Muscle of leg (tissue), 3 donors: ENCODE measurements at regions not wholly inside any gene's neighbourhood (a gene's known extent, or its start where the extent isn't known, plus 50 kb on each side); places are given as distances from the start of the nearest gene placed in this dataset.

ENCODE experiments used
- DNase-seq: peaks from one replicate; pipeline ENCODE4 v3.0.0; 2013
- H3K27ac ChIP-seq: one replicate; pipeline ENCODE4 v1.5.1; 2013; ENCODE audit warnings: mild to moderate bottlenecking, low read length, control low read depth
- H3K27me3 ChIP-seq: one replicate; pipeline ENCODE4 v1.6.1; 2013; ENCODE audit warnings: low read length; ENCODE audit not compliant: control insufficient read depth, insufficient read depth
- H3K36me3 ChIP-seq: one replicate; pipeline ENCODE4 v1.6.1; 2013; ENCODE audit warnings: low read length; ENCODE audit not compliant: control insufficient read depth, insufficient read depth
- H3K4me1 ChIP-seq: one replicate; pipeline ENCODE4 v1.6.1; 2013; ENCODE audit warnings: low read length; ENCODE audit not compliant: control insufficient read depth, insufficient read depth
- H3K4me3 ChIP-seq: one replicate; pipeline ENCODE4 v1.5.1; 2013; ENCODE audit warnings: low read length, control low read depth
- H3K9me3 ChIP-seq: replicated peaks from 2 replicates; pipeline ENCODE4 v1.6.1; 2013; ENCODE audit warnings: low read depth, low read length; ENCODE audit not compliant: control insufficient read depth
- WGBS: methylation state at CpG from one replicate; pipeline ENCODE4 v1.1.5; 2013; ENCODE audit warnings: missing lambda C conversion rate; ENCODE audit not compliant: insufficient coverage; 5-methylcytosine and 5-hydroxymethylcytosine counted together

DNA sequence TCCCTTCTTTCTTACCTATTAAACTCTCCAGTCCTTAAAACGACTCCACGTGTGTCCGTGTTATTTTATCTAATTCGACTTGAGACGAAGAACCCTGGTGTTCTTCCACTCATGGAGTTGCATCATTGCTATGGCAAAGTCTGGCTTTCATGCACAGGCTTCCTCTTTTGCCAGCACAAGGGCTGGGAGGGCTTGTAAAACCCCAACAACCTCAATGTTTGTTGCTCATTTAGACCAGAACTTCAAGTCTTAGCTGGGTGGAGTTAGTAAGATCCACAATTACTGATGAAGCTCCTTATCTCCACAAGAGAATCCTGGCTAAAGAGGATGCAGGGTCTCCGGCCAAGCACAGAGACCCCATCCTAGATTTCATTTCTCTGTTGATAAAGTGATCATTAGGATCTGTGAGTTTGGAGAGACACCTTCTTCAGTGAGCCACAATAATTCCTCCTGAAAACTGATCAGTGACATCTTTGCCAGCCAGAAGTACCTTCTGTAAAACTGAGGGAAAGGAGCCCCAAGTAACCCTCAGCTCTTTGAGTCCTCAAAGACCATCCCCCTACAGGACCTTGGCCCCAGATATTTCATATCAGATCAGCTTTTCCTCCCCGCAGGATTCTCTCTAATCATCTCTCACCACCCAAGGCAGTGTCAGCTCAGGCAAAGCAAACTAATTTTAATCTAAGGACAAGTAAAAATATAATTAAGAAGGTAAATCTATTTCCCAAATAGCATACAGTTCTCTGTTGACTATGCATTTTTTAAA is 514.6 kb downstream of the FUT8 start:
- H3K4me3 ChIP-seq, result no peak overlapping the region
- no peaks in the 10 kb centered on the region for H3K9me3 ChIP-seq
- no peak for DNase-seq
- H3K36me3 ChIP-seq, result no peaks in the 10 kb centered on the region
- no peaks in the 10 kb centered on the region for H3K4me1 ChIP-seq
- H3K27ac ChIP-seq, result no peak overlapping the region
- peaks cover 3% of the 10 kb centered on the region for H3K27me3 ChIP-seq
- 70% methylated on average over 5 of the region's 7 CpGs for WGBS

- H3K4me3 ChIP-seq, result no peak overlapping the region
- no peaks in the 10 kb centered on the region for H3K9me3 ChIP-seq
- H3K27me3 ChIP-seq, result peaks cover 3% of the 10 kb centered on the region
- no peak for DNase-seq
- no peak overlapping the region for H3K27ac ChIP-seq
- WGBS, result 25% methylated on average over 4 of the region's 9 CpGs
- no peaks in the 10 kb centered on the region for H3K4me1 ChIP-seq
- no peaks in the 10 kb centered on the region for H3K36me3 ChIP-seq
These were observed 515.4 kb downstream of the FUT8 start for GRCh38 chr14:65927931-65928356.

GRCh38 chr14:65928995-65929394 is 516.5 kb downstream of the FUT8 start:
- no peak for DNase-seq
- WGBS, result 92% methylated on average over 3 of the region's 3 CpGs
- Histone ChIP-seq H3K36me3 (no peaks in the 10 kb centered on the region), H3K9me3 (no peaks in the 10 kb centered on the region), H3K27me3 (peaks cover 3% of the 10 kb centered on the region), H3K4me3 (no peak overlapping the region), H3K4me1 (no peaks in the 10 kb centered on the region), H3K27ac (no peak overlapping the region)

DNA sequence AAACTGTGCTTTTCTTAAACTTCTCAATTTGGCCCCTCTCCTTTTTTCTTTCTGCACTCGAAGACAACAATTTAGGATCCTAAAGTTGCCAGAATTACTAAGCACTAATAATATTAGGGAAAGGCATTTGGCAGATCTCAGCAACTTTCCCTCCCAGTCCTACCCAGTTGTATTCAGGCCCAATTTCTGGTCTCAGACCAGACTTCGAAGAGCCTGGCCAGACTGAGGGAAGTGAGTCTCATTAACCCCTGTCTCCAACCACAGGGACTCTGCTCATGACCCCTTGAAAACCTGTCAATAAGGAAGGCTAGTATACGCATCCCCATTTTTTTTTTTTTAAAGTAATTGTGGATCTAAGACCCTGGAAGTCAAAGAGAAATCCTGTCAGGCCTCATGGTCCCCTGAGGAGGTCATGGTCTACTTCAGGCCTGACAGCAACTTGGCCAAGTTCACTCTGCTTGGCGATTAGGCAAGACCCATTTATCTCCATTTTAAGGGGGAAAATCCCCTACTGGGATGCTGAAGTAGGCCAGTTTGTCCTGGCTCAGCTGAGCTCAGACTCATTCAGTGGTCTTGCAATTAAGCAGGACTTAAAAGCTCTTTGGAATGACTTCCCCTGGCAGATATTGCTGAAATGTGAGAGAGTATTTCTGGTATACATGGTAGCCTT is 521.0 kb downstream of the FUT8 start:
- no peaks in the 10 kb centered on the region for H3K9me3 ChIP-seq
- no peak overlapping the region for H3K27ac ChIP-seq
- no peak for DNase-seq
- no peaks in the 10 kb centered on the region for H3K27me3 ChIP-seq
- H3K4me3 ChIP-seq, result no peak overlapping the region
- H3K4me1 ChIP-seq, result no peaks in the 10 kb centered on the region
- H3K36me3 ChIP-seq, result no peaks in the 10 kb centered on the region
- WGBS, result 80% methylated on average over 1 of the region's 4 CpGs

DNA sequence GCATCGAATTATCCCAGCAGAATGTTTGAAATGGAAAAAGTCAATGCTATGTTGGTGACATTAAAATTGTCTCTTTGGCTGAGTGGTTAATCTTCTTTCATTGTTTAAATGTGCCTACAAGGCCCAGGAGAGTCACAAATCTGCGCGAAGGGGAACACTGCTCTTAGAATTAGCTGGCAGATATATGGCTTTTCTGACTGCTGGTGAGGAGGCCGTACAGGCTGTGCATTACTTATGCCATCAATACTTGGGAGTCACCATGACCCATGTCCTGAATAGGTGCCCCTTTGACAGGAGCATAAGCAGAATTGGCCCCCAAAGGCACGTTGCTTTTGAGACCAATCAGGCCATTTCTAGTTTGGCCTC is 521.5 kb downstream of the FUT8 start:
- Histone ChIP-seq H3K27me3 (no peaks in the 10 kb centered on the region), H3K4me1 (no peaks in the 10 kb centered on the region), H3K4me3 (no peak overlapping the region), H3K36me3 (no peaks in the 10 kb centered on the region), H3K27ac (no peak overlapping the region), H3K9me3 (no peaks in the 10 kb centered on the region)
- WGBS, result 68% methylated on average over 5 of the region's 5 CpGs
- DNase-seq, result no peak

DNA sequence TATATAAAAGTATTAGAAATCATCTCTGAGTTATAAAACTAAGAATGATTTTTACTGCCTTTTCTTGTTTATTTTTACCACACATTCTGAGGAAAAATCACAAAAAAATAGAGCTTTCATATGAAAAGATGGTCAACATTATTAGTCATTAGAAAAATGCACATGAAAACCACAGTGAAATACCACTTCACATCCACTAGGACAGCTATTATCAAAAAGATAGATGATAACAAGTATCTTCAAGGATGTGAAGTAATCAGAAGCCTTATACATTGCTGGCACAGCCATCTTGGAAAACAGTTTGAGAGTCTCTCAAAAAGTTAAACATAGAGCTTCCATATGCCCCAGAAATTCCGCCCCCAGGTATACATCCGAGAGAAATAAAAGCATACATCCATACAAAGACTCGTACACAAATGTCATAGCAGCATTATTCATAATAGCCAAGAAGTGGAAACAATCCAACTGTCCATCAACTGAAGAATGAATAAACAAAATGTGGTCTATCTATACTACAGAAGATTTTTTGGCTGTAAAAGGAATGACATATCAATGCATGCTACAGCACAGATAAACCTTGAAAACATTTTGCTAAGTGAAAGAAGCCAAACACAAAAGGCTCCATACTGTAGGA is 523.9 kb downstream of the FUT8 start:
- no peaks in the 10 kb centered on the region for H3K4me1 ChIP-seq
- H3K27ac ChIP-seq, result no peak overlapping the region
- no peaks in the 10 kb centered on the region for H3K9me3 ChIP-seq
- H3K36me3 ChIP-seq, result no peaks in the 10 kb centered on the region
- DNase-seq, result no peak
- WGBS, result no CpG with 5 or more reads among the region's 3 CpGs
- H3K4me3 ChIP-seq, result no peak overlapping the region
- no peaks in the 10 kb centered on the region for H3K27me3 ChIP-seq

GRCh38 chr14:65937079-65937959 is 524.8 kb downstream of the FUT8 start:
- H3K9me3 ChIP-seq, result no peaks in the 10 kb centered on the region
- no peak overlapping the region for H3K27ac ChIP-seq
- no peak overlapping the region for H3K4me3 ChIP-seq
- no peaks in the 10 kb centered on the region for H3K27me3 ChIP-seq
- DNase-seq, result no peak
- whole genome bisulfite sequencing, result 83% methylated on average over 6 of the region's 8 CpGs
- H3K4me1 ChIP-seq, result no peaks in the 10 kb centered on the region
- no peaks in the 10 kb centered on the region for H3K36me3 ChIP-seq

DNA sequence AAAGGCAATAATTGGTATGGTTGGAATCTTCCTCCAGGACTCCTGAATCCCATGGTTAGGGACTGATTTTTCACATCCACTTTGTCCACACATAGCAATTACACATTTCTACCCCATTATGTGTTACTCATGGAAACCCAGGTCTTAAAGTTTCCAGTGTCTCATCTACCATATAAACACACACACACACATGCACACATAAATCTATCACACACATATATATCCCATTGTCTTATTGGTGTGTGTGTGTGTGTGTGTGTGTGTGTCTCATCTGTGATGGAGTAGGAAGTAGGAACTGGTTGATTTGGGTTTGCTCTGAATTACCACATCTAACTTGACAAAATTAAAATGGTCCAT is 525.4 kb downstream of the FUT8 start:
- Histone ChIP-seq H3K9me3 (no peaks in the 10 kb centered on the region), H3K36me3 (no peaks in the 10 kb centered on the region), H3K27me3 (no peaks in the 10 kb centered on the region), H3K4me3 (no peak overlapping the region), H3K27ac (no peak overlapping the region), H3K4me1 (no peaks in the 10 kb centered on the region)
- no peak for DNase-seq

DNA sequence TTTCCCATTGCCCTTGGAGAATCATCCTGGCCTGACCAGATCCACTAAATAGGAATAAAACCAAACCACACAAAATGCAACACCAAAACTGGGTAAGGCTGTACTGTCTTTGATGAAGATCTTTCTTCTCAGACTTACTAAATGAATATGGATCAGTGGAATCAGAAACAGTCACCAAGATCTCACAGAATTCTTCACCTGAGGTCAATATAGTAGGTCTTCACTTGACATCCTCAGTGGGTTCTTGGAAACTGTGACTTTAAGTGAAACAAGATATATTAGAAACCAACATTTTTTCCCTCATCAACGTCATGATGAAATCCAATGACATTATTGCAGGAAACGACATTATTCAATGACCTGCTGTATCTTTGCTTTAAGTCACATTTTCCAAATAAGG is 526.2 kb downstream of the FUT8 start:
- no peak overlapping the region for H3K4me3 ChIP-seq
- H3K9me3 ChIP-seq, result no peaks in the 10 kb centered on the region
- no peaks in the 10 kb centered on the region for H3K36me3 ChIP-seq
- no peaks in the 10 kb centered on the region for H3K27me3 ChIP-seq
- DNase-seq, result no peak
- no peaks in the 10 kb centered on the region for H3K4me1 ChIP-seq
- no CpG with 5 or more reads among the region's 2 CpGs for WGBS
- H3K27ac ChIP-seq, result no peak overlapping the region

- no peaks in the 10 kb centered on the region for H3K27me3 ChIP-seq
- H3K4me3 ChIP-seq, result no peak overlapping the region
- no peak overlapping the region for H3K27ac ChIP-seq
- no peaks in the 10 kb centered on the region for H3K36me3 ChIP-seq
- no peaks in the 10 kb centered on the region for H3K9me3 ChIP-seq
- no CpG with 5 or more reads among the region's 1 CpG for WGBS
- no peaks in the 10 kb centered on the region for H3K4me1 ChIP-seq
- no peak for DNase-seq
These were observed 526.7 kb downstream of the FUT8 start for GRCh38 chr14:65939184-65939583.
